Stimulated activated CD8-positive, alpha-beta memory T cell treated with anti-CD3 and anti-CD28 coated beads, Interleukin-4, amount 100 ng/mL, for 48 hours (primary cell): ENCODE measurements at regions not wholly inside any gene's neighbourhood (a gene's known extent, or its start where the extent isn't known, plus 50 kb on each side); places are given as distances from the start of the nearest gene placed in this dataset.

Experiments used
- DNase-seq: peaks from one replicate; pipeline ENCODE4 v3.0.0-alpha.2; 2020

DNA sequence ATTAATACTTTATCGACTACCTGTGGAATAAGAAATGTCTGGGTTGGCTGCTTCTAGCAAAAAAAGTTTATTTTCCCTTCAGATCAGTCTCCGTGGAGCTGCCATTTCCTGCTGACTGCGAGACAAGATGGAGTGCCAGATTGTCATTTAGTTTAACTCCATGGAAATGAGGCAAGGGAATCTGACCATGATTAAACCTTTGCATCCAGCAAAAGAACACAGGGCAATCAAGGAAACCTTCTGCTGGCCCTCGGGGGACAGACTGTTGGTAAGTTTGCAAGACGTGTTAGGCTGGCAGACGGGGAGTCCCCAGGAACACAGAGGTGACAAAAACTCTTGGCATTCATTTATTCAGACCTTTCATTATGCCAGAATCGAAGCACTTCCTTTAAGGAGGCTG is 52.2 kb upstream of the SPACA1 start:
- no peak for DNase-seq

DNA sequence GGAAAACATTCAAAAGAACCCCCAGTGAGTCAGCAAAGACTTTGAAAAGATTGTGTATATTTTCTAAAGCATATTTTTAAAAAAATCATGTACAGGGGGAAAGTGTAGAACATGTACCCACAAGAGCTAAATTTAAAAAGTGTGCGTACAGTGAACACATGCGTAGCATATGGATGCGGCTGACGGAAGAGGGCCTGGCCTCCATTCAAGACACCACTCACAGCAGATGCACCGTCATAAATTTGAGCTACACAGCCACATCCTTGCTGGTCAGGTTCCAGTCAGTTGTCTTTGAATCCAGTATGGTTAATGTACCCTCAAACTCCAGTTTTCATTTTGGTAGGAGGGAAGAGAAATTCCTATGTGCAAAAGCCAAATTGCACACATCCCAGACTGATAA is 54.3 kb upstream of the SPACA1 start:
- DNase-seq: no peak

DNA sequence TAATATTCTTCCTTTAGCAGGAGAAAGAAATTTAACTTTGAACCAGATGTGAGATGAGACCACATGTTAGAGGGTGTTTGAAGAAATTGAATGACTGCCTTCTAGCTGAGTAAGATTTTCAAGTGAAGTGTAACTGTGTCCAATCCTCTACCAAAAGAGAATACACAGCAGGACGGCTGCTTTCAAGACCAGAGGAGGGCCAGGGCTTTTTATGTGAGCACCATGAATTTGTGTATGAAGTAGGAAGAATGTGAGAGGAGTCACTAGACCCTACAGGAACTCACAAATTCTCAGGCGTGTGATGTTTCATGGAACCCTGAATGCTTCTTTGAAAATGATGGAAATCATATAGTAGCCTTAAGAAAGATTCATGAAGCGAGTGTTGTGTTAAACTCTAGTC is 56.8 kb upstream of the SPACA1 start:
- DNase-seq: no peak

DNA sequence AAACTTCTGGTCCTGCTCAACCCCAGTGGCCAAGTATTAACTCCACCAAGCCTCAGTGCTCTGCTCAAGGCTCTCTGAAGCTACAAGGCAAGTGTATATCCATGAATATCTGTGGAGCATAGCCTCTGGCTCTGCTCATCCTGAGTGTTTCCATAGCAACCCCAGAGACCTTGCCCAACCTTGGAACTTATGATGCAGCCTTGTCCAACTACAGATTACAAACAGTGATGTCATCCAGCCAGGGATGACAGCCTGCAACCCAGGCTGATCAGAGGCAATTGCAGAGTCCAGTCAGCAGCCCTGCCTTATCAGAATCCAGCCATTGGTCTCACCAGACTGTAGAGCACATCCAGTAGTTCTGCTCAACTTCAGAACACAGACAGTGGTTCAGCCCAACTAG is 65.5 kb upstream of the SPACA1 start:
- no peak for DNase-seq

DNA sequence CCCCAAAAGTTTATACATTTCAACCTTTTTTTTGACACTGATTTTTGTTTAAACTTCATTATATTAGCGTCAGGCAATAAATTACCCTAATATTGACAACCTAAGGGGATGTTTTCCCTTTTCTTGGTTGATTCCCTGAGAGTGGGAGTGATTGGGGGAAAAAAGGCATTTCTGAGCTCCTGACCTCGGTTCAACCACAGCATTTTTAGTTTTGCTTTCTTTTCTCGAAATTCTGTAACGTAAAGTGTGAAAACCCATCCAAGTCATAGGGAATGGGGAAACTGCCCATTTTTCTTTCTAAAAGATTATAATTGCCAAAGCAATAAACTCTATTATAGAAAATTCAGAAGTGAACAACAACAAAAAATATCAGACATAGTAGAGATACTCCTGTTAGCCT is 67.9 kb upstream of the SPACA1 start:
- no peak for DNase-seq

DNA sequence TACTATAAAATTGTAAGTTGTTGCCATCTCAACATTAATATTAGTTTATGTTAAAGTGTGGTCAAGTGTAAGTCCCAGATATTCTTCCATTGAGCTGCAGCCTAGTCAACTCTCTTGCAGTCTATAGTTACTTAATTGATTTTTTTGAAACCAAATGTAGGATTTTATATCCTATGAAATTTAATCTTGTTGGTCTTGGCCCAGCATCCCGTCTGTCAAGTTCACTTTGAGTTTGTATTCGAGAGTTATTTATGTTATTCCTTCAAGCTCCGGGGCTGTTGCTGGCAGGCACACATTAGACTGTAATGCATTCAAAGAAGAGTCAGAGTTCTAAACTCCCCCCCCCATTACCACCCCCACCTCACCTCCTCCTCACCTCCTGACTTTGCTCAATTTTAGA is 71.0 kb upstream of the SPACA1 start:
- no peak for DNase-seq

DNA sequence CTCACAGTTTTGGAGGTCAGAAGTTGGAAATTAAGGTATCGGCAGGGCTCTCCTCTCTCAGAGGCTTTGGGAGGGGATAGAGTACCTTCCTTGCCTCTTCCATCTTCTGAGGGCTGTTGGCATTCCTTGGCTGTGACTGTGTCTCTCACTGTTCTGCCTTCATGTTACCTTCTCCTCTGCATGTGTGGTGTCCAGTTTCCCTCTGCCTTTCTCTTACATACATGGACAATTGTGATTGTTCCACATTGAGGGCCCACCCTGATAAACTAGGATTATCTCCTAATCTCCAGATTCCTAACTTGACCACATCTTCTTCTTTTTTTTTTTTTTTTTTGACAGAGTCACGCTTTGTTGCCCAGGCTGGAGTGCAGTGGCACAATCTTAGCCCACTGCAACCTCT is 72.1 kb upstream of the SPACA1 start:
- no peak for DNase-seq

DNA sequence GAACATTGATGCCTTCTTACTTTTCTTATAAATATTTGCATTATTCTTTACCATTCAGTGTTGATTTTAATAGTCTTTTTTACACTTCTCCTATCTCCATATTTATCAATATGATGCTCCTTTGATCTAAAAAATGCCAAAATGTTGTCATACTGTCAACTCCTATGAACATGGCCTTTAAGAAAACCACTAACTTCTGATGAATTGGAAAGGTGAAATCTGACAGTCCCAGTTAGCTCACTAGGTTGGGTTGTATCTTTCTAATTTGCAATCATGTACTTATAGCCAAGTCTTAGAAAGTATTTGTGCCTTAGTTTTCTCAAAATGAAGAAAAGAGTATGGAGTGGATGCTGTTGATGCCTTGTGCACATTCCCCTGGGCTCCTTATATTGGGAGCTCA is 75.4 kb upstream of the SPACA1 start:
- no peak for DNase-seq

DNA sequence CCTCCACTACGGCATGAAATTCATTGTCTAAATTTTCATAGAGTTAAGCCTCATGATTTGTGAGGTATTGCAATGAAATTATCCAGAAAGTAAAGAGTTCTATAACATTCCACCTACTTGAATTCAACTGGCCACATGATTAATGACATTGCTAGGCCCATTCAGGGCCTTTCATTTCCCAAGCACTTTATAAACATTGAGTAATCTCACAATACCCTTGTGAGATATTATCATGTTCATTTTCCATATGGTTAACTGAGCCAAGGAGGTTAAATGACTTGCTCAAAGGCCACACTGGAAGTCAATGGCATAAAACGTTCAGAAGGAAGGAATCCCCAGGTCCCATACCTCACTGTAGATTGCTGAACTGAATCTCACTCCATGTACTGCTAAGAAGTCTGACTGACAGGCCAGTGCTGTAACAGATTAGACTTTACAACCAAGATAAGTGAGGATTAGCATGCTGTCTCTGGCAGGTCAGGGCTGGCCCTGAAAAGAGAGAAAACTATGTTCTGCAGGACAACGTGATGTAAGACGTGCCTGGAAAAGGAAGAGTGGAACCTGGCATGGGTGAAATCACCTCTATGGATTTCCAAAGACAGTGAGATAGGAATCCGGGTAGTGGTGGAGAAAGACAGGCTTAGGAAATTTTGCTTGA is 75.9 kb upstream of the SPACA1 start:
- no peak for DNase-seq

DNA sequence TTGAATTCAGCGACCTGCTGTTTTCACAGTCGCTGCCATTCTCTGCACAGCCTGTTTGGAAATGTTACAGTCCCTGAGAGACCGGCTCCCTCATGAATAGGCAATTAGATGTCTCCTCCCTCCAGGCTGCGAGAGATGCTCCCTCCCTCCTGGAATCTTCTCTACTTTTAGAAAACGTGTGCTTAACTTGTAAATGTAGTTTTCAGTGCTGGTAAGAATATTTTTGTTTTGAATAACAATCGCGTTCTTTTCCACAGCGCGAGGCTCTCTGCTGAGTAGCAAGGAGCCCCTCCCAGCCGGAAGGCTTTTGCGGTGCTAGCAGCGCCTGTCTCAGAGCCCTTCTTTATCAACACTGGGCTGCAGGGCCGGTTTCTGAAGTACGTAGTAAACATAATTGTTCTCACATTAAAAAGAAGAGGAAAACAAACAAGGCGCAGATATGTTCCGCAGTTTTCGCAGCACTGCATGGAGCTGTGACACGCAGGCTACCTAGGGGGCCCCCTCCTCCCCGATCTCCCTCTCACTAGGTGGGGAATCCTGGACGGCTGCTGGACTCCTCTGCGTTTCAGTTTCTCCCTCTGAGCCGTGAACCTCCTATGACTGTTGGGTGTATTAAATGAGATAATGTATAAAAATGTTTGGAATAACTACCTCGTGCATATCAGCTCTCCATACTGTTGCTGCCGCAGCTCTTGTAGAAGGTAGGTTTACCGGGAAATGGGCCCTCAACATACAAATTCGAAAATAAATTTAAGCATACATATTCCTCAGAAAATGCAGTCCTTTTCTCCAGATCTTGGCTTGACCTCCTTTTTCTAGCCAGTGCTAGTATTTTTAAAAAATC is 79.0 kb upstream of the SPACA1 start:
- DNase-seq: no peak

DNA sequence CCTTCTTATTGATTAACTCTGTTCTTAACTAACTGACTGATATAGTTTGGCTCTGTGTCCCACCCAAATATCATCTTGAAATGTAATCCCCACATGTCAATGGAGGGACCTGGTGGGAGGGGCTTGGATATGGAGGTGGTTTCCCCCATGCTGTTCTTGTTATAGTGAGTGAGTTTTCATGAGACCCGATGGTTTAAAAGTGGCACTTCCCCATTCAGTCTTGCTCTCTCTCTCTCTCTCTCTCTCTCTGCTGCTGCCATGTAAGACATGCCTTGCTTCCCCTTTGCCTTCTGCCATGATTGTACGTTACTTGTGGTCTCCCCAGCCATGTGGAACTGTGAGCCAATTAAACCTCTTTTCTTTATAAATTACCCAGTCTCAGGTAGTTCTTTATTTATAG is 81.8 kb upstream of the SPACA1 start:
- DNase-seq: no peak

DNA sequence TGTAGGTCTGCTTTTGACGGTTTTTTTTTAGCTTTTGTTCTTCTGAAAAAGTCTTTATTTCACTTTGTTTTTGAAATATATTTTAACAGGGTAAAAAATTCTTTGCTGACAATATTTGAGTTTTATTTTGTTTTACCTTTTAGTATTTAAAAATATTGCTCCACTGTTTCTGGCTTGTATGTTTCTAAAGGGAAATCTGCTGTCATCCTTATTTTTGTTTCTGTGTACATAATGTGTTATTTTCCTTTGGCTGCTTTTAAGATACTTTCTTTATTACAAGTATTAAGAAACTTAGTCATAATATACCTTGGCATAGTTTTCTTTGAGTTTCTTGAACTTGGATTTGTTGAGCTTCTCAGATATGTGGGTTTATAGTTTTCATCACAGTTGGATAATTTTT is 88.6 kb upstream of the SPACA1 start:
- no peak for DNase-seq

DNA sequence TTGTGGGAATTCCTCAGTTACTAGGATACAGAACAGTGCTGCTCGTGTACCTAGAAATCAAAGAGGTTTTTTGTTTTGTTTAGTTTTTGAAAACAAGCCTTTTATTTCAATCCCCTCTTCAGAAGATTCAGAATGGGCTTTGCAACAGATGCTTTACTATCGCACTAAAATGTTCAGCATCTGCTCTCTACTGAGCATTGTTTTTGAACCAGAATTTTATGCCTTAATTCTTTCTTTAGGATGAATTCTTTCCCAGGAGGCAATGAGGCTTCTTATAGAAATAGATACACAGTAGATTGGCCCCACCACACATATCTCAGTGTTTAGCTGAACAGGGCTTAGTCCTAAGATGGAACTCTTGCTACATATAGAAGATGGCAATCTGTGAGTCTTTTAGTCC is 95.9 kb upstream of the SPACA1 start:
- DNase-seq: no peak

DNA sequence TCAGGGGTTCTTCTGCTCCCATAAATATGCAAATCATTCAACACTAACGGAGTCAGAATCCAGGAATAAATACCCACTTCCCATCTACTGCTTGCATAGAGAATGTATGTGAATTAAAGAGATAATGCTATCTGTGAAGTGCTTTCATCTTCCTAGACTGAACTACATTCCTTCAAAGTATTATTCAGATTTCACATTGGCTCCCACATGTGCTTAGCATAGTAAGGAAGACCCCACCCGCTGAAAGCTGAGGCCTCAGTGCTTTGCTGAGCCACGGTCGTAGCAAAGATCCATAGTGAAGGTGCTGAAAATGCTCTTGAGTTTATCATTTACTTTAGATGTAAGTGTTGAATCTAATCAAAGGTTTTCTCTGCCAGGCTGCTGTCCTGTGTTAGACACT is 97.0 kb upstream of the SPACA1 start:
- no peak for DNase-seq

DNA sequence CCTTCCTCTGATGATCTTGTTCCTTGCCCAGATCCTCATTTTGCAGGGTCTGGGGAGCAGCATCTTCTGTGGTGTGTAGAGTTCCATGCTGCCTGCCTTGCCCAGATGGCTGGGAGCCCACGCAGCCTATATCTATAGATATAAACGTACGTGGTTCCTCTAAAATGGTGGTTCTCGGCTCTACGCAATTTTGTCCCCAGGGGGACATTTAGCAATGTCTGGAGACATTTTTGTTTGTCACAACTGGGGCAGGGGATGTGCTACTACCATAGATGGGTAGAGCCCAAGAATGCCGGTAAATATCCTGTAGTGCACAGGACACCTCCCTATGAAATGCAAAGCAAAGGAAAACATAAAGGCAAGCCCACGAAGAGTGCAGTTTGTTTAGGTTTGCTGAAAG is 98.4 kb upstream of the SPACA1 start:
- DNase-seq: no peak

DNA sequence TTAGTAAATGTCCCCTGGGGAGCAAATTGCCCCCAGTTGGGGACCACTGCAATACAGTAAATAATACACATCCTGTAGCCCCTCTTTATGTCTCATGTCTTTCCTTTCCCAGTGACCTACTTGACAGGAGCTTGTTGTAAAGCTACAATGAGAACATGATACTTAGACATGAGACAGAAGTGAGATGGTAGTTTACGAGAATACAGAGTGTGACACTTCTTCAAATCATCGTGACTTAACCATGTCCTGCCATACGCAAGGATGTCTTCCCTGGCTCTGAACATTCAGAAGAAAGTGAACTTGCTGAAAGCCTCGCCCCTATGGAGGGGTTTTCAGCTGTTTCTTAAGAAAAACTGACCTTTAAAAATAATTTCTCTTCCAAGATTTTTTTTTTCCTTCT is 101.0 kb upstream of the SPACA1 start:
- no peak for DNase-seq

DNA sequence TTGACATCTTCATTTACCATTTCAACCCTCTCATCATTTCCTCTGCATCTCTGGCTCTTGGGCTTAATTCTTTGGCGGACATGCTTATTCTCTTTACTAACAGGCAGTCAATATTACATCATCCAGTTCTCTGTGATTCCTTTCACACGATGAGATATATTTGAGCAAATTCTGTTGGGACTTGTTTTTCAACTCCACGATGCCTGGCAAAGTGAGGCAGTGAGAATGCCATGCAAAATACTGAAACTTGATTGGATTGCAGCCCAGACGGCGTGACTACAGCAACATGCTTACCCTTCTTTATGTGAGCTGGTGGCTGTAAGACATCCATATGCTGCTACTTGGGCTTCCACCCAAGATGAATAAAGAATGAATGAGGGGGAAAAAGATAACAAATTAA is 101.7 kb upstream of the SPACA1 start:
- DNase-seq: no peak

DNA sequence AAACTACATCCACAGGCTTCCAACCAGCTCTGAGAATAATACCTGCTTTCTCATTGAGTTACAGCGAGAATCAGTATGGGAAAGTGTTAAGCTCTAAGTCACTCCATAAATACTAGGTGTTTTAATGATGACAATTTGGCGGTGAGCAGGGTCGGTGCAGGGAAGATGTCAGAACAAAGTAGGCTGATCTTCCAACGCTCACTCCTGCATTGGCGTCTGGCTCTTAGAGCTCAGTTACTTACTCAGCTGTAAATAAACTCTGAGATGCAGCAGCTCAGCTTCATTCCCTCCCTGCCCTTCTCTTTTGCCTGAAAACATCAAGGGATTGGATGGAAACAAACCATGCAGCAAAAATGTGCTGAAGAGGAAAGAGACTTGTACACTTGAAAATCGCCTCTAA is 102.5 kb upstream of the SPACA1 start:
- DNase-seq: no peak

DNA sequence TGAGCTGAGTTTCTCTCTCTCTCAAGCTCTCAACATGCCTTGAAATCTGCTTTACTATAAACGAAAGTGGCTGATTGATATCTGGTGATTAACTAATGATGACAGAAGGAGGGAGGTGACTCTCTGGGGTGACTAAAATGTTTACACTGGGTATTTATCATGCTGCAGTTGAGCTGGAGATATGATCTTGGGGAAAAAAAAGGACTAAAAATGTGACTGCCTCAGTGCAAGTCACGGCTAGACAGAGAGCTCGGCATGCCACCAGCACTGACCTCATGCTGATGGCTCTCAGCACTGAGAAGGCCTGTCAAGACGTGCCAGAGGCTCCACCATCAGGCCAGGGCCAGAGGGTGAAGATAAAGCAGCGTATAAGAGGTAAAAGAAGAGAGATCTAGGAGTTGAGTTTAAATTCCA is 103.1 kb upstream of the SPACA1 start:
- no peak for DNase-seq

DNA sequence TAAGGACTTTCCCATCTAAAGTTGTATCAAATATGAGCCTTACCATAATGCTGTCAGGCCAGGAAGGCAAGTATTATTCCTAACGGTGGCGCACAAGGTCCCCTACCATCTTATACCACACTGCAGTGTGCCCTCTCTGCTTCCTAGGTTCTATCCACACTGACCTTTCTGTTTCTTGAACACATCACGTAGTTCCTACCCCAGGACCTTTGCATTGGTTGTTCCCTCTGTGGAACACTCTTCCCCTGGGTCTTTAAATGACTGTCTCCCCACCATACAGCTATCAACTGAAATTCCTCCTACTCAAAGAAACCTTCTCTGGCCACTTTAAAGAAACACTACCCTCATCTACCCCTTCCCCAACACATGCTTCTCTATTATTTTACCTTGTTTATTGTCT is 104.5 kb upstream of the SPACA1 start:
- no peak for DNase-seq

DNA sequence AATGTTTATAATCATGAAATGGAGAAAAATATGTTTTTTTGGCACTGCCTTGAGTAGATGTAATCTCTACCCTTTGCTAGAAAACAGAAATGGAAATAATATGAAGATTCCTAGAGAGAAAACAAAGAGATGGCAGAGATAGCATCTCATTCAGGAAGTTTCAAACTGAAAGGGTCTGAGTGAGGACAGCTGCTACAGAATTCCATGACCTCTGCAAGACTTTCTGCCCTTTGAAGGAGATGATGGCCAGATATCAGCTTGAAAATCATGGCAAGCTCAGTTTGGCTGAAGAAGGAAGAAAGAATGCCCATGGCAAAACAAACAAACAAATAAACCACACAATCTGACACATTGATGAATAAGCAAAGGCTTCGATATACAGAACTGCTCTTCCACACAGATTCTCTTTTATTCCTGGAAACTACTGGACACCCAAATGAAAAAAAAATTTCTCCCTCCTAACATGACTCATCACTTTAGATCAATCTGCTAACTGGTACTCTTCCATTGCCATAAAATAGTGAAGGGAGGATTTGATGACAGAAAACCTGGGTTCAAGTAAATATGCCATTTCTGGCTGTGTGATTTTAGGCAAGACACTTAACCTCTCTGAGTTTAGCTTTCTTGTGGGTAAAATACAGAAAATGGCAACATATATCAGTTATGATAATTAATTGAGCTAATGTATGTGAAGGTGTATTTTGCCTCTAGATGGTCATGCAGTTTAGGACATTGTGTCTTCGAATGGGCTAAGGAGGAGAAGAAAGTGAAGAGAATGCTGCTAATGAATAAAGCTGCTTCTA is 105.9 kb upstream of the SPACA1 start:
- DNase-seq: no peak

DNA sequence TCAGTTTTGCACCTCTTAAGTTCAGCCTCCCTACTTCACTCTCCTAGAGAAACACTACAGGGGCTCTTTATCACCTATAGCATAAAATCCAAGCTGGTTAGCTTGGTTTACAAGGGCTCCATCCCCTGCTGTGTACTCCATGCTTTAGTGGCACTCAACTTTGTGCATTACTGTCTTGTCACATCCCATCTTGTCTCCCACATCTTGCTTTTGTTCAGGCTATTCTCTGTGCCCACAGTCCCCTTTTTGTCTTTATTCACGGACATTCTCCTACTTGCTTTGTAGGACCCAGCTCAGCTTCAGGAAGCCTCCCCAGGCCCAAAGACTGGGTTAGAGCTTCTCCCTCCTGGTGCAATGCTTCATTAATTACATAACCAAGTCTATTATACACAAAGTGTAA is 107.9 kb upstream of the SPACA1 start:
- DNase-seq: no peak

DNA sequence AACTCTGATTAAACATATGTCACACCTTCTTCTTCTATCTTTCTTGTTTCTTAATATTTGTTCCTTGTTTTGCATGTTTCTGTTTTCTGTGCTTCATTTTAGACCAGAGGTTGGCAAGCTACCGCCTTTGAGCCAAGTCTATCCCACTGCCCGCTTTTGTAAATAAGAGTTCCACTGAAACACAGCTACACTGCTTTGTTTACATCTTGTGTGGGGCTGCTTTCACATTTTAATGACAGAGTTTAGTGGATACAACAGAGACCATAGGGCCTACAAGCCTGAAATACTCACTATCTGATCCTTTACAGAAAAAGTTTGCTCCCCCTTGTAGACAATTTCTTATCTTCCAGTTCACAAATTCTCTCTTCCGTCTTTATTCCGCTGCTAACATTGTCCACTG is 109.4 kb upstream of the SPACA1 start:
- no peak for DNase-seq

DNA sequence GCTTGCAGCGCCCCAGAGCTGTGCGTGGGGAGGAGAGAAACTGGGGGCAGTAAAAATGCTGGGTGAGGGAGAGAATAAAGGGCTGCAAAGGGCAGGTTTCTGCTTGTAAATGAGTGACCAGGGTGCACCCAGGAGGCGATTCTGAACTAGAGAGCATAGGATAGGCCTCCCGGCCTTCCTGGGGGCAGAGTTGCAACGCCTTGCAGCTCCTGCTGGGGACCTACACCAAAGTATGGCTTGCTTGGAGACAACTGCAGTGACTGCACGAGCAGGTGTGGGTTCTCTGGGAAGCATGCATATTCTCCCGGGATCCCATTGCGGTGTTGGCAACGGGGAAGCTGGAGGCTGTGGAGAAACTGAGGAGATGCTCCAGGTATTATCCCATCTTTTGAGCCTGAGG is 111.6 kb upstream of the SPACA1 start:
- no peak for DNase-seq
